Progenitor cell of endocrine pancreas (in vitro differentiated cells): ENCODE measurements at regions not wholly inside any gene's neighbourhood (a gene's known extent, or its start where the extent isn't known, plus 50 kb on each side); places are given as distances from the start of the nearest gene placed in this dataset.

Experiments
- DNase-seq: peaks from one replicate; pipeline ENCODE4 v3.0.0; 2021; ENCODE audit warnings: low spot score; ENCODE audit not compliant: unreplicated experiment
- H3K27ac Mint-ChIP-seq: 2 replicates; pipeline ENCODE4 v1.8.0; 2021; ENCODE audit warnings: mild to moderate bottlenecking, moderate library complexity, mixed read lengths
- H3K27me3 Mint-ChIP-seq: 2 replicates; pipeline ENCODE4 v1.8.0; 2021; ENCODE audit warnings: mixed read lengths
- H3K36me3 Mint-ChIP-seq: 2 replicates; pipeline ENCODE4 v1.8.0; 2022; ENCODE audit warnings: mixed read lengths; ENCODE audit not compliant: insufficient read depth
- H3K4me1 Mint-ChIP-seq: 2 replicates; pipeline ENCODE4 v1.8.0; 2021; ENCODE audit warnings: low read depth, mixed read lengths
- H3K4me3 Mint-ChIP-seq: 2 replicates; pipeline ENCODE4 v1.8.0; 2021; ENCODE audit warnings: low read depth, mild to moderate bottlenecking, moderate library complexity, mixed read lengths
- H3K9me3 Mint-ChIP-seq: 2 replicates; pipeline ENCODE4 v1.8.0; 2021; ENCODE audit warnings: low read depth, mixed read lengths
- CTCF ChIP-seq: fragments of 200-600 bp; sonication (generic); IDR thresholded peaks from one replicate; pipeline ENCODE4 v1.5.0; 2021; ENCODE audit warnings: antibody characterized with exemption, mild to moderate bottlenecking; ENCODE audit not compliant: unreplicated experiment

DNA sequence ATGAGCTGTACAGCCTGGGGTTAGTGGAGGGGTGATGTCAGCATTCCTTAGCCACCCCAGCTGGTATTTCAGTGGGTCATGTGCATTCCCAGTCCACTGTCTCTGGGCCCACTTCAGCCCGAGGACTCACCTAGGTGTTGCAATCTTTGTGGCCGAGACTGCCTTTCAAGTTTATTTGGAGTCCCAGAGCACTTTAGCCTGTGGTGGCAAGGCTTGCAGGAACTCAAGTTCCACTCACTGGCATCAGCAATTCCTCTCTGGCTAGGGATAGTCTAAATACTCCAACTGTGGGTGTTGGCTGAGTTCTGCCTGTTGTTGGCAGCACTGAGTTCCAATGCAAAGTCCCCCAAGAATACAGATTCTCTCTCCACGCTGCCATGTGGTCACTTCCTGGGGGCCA is 191.6 kb upstream of the PGR start:
- H3K27me3 Mint-ChIP-seq: no peaks in the 10 kb centered on the region
- no peak for TF ChIP-seq CTCF
- no peak overlapping the region for H3K4me3 Mint-ChIP-seq
- H3K9me3 Mint-ChIP-seq: no peaks in the 10 kb centered on the region
- no peaks in the 10 kb centered on the region for H3K4me1 Mint-ChIP-seq
- H3K36me3 Mint-ChIP-seq: no peaks in the 10 kb centered on the region
- DNase-seq: no peak
- no peak overlapping the region for H3K27ac Mint-ChIP-seq

GRCh38 chr11:101306721-101307120 is 177.1 kb upstream of the PGR start:
- H3K4me1 Mint-ChIP-seq: no peaks in the 10 kb centered on the region
- H3K27ac Mint-ChIP-seq: no peak overlapping the region
- DNase-seq: no peak
- H3K27me3 Mint-ChIP-seq: no peaks in the 10 kb centered on the region
- no peaks in the 10 kb centered on the region for H3K9me3 Mint-ChIP-seq
- H3K4me3 Mint-ChIP-seq: no peak overlapping the region
- TF ChIP-seq CTCF: no peak
- no peaks in the 10 kb centered on the region for H3K36me3 Mint-ChIP-seq

DNA sequence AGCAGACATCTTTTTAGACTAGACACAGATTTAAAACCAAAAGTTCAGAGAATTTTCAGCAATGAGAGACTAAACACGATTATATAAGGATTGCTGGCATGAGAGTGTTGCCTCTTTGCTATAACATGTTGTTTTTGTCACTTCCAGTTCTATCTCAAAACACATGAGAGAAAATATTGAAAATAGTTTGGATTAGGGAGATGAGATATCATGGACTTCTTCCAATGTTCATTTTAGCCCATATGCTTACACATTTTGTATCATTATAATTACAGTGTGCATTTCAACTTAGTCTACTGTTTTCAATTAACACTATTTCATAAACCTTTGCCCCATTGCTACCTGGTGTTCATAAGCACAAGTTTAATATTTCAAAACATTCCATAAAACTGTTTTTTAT is 175.9 kb upstream of the PGR start:
- Mint-ChIP-seq H3K9me3 (no peaks in the 10 kb centered on the region), H3K36me3 (no peaks in the 10 kb centered on the region), H3K27ac (no peak overlapping the region), H3K4me3 (no peak overlapping the region), H3K4me1 (no peaks in the 10 kb centered on the region), H3K27me3 (no peaks in the 10 kb centered on the region)
- TF ChIP-seq CTCF: no peak
- no peak for DNase-seq

- no peak for TF ChIP-seq CTCF
- no peaks in the 10 kb centered on the region for H3K27me3 Mint-ChIP-seq
- H3K27ac Mint-ChIP-seq: no peak overlapping the region
- no peaks in the 10 kb centered on the region for H3K36me3 Mint-ChIP-seq
- H3K4me3 Mint-ChIP-seq: no peak overlapping the region
- no peak for DNase-seq
- no peaks in the 10 kb centered on the region for H3K4me1 Mint-ChIP-seq
- peaks cover 11% of the 10 kb centered on the region for H3K9me3 Mint-ChIP-seq
Observed at GRCh38 chr11:101299210-101299609, 169.6 kb upstream of the PGR start.

DNA sequence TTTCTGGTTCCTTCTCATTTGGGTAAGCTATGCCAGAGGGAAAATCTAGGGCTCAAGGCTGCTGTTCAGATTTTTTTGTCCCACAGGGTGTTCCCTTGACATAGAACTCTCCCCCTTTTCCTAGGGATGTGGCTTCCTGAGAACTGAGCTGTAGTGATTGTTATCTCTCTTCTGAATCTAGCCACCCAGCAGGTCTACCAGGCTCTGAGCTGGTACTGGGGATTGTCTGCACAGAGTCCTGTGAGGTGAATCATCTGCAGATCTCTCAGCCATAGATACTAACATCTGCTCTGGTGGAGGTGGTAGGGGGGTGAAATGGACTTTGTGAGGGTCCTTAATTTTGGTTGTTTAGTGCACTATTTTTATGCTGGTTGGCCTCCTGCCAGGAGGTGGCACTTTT is 167.3 kb upstream of the PGR start:
- H3K4me1 Mint-ChIP-seq: no peaks in the 10 kb centered on the region
- peaks cover 11% of the 10 kb centered on the region for H3K9me3 Mint-ChIP-seq
- no peak overlapping the region for H3K27ac Mint-ChIP-seq
- no peaks in the 10 kb centered on the region for H3K27me3 Mint-ChIP-seq
- H3K36me3 Mint-ChIP-seq: no peaks in the 10 kb centered on the region
- no peak for DNase-seq
- no peak for TF ChIP-seq CTCF
- no peak overlapping the region for H3K4me3 Mint-ChIP-seq
